HPDE6-E6E7 (cell line): ENCODE measurements at regions not wholly inside any gene's neighbourhood (a gene's known extent, or its start where the extent isn't known, plus 50 kb on each side); places are given as distances from the start of the nearest gene placed in this dataset.

ENCODE experiments used
- DNase-seq: peaks from one replicate; pipeline ENCODE4 v3.0.0; 2011; ENCODE audit warnings: missing footprints; ENCODE audit errors: extremely low spot score

GRCh38 chr2:18829976-18830375 lies 240.6 kb upstream of the NT5C1B start:
- no peak for DNase-seq

- peak; percentile 21 for DNase-seq
These were observed 240.0 kb upstream of the NT5C1B start for GRCh38 chr2:18829251-18829902.

- DNase-seq: no peak
These were observed 238.9 kb upstream of the NT5C1B start for GRCh38 chr2:18828296-18828695.

GRCh38 chr2:18825838-18826237 lies 236.5 kb upstream of the NT5C1B start:
- DNase-seq: no peak

GRCh38 chr2:18824915-18825314 lies 235.5 kb upstream of the NT5C1B start:
- no peak for DNase-seq

- DNase-seq: no peak
These were observed 235.0 kb upstream of the NT5C1B start for GRCh38 chr2:18824325-18824790.

- no peak for DNase-seq
These were observed 232.1 kb upstream of the NT5C1B start for GRCh38 chr2:18821431-18821830.

GRCh38 chr2:18820966-18821365 lies 231.6 kb upstream of the NT5C1B start:
- no peak for DNase-seq

GRCh38 chr2:18819566-18819965 lies 230.2 kb upstream of the NT5C1B start:
- no peak for DNase-seq

GRCh38 chr2:18814387-18814786 lies 225.0 kb upstream of the NT5C1B start:
- no peak for DNase-seq

GRCh38 chr2:18804536-18804935 lies 215.2 kb upstream of the NT5C1B start:
- DNase-seq: no peak

GRCh38 chr2:18803141-18803939 lies 214.0 kb upstream of the NT5C1B start:
- no peak for DNase-seq

GRCh38 chr2:18800240-18800971 lies 211.0 kb upstream of the NT5C1B start:
- DNase-seq: no peak

GRCh38 chr2:18799397-18799796 lies 210.0 kb upstream of the NT5C1B start:
- DNase-seq: no peak

GRCh38 chr2:18797133-18797845 lies 207.9 kb upstream of the NT5C1B start:
- DNase-seq: no peak

GRCh38 chr2:18795906-18796305 lies 206.5 kb upstream of the NT5C1B start:
- DNase-seq: no peak

GRCh38 chr2:18792684-18793083 lies 203.3 kb upstream of the NT5C1B start:
- no peak for DNase-seq

GRCh38 chr2:18792226-18792629 lies 202.9 kb upstream of the NT5C1B start:
- no peak for DNase-seq

- DNase-seq: no peak
These were observed 201.9 kb upstream of the NT5C1B start for GRCh38 chr2:18791172-18791797.

GRCh38 chr2:18790509-18791171 lies 201.3 kb upstream of the NT5C1B start:
- DNase-seq: no peak

GRCh38 chr2:18788592-18788991 lies 199.2 kb upstream of the NT5C1B start:
- no peak for DNase-seq
